ENCODE measurements at regions not wholly inside any gene's neighbourhood (a gene's known extent, or its start where the extent isn't known, plus 50 kb on each side); places are given as distances from the start of the nearest gene placed in this dataset.

- BruUV-seq (replicated peaks) = no TSS peak
- H3K4me2 ChIP-seq (ENCODE audit: insufficient read depth, low read length) = peak overlapping the region; percentile 37
- no peaks in the 10 kb centered on the region for H4K20me1 ChIP-seq (replicated peaks; ENCODE audit: control insufficient read depth, extremely low read depth, insufficient read depth, low read length)
- no peaks in the 10 kb centered on the region for H3K36me3 ChIP-seq (ENCODE audit: control insufficient read depth in 2 of 2, extremely low read depth in 1 of 2, insufficient read depth in 2 of 2, low read length in 2 of 2)
- POLR2A ChIA-PET = interaction anchor here (0.6 to 1.0 kb wide), 2 partner anchors 60 to 240 kb away, joined by 3 to 9 read pairs; no protein-coding TSS in a partner anchor
- intact Hi-C loops (cut with micrococcal nuclease) (no loop called here), dilution Hi-C loops (cut with MboI; ENCODE audit: extremely low pct_ligation_motif_present, low sequenced_read_pairs) (no loop called here)
- H3K4me3 ChIP-seq (replicated peaks in 1 of 3; ENCODE audit: insufficient read depth in 1 of 3, low read depth in 1 of 3, low read length in 3 of 3) = no peak overlapping the region
- no peak overlapping the region for H2AFZ ChIP-seq (ENCODE audit: low read depth, low read length)
- no peaks in the 10 kb centered on the region for H3K27me3 ChIP-seq (ENCODE audit: control insufficient read depth in 2 of 2, insufficient read depth in 2 of 2, low read length in 2 of 2)
- CTCF ChIA-PET = interaction anchor here (1.0 to 4.4 kb wide), 14 partner anchors 11 to 452 kb away, joined by 3 to 26 read pairs (median 6); no protein-coding TSS in a partner anchor
- H3K9ac ChIP-seq (replicated peaks; ENCODE audit: extremely low read depth, insufficient read depth, low read length) = peak overlapping the region; percentile 35
- H3K79me2 ChIP-seq (ENCODE audit: control insufficient read depth, insufficient read depth, low read length) = no peaks in the 10 kb centered on the region
- FAIRE-seq (peak; percentile 100), DNase-seq (ENCODE audit: low read depth, low spot score) (peak; percentile 94)
- H3K4me1 ChIP-seq (ENCODE audit: control insufficient read depth, extremely low read depth, insufficient read depth, low read length) = peaks cover 77% of the 10 kb centered on the region
- TF ChIP-seq JUN (IDR thresholded peaks at IDR 0.05; ENCODE audit: borderline replicate concordance, insufficient read depth, insufficient read length, low read depth) (peak; percentile 93), MAX (IDR thresholded peaks at IDR 0.05; ENCODE audit: insufficient read depth, insufficient read length) (no peak), POLR2AphosphoS5 (IDR thresholded peaks at IDR 0.05; ENCODE audit: insufficient read depth, low read depth, low read length) (peak; percentile 64), POLR2A (IDR thresholded peaks at IDR 0.05; ENCODE audit: low read depth, low read length) (no peak), EZH2 (IDR thresholded peaks at IDR 0.05; ENCODE audit: borderline replicate concordance, low read depth, low read length, severe bottlenecking) (no peak), FOS (IDR thresholded peaks at IDR 0.05; ENCODE audit: borderline replicate concordance, insufficient read depth, low read length) (peak; percentile 99), CTCF (IDR thresholded peaks at IDR 0.05; ENCODE audit: extremely low read depth in 1 of 2, insufficient read depth in 1 of 2, low read depth in 1 of 2, low read length in 2 of 2) (no peak), GATA2 (IDR thresholded peaks at IDR 0.05; ENCODE audit: insufficient read depth, insufficient read length, low read depth, low read length) (peak; percentile 50), MYC (IDR thresholded peaks at IDR 0.05; ENCODE audit: low read depth, low read length) (peak; percentile 11)
- H3K9me3 ChIP-seq (replicated peaks; ENCODE audit: control insufficient read depth, insufficient read depth, low read length) = no peaks in the 10 kb centered on the region
- H3K27ac ChIP-seq (ENCODE audit: insufficient read depth, low read depth, low read length) = peak overlapping the region; percentile 88
- H3K9me1 ChIP-seq (replicated peaks; ENCODE audit: control insufficient read depth, extremely low read depth, insufficient read depth, low read length) = no peaks in the 10 kb centered on the region
Measured at GRCh38 chr20:23143098-23143497, 57.0 kb upstream of the CD93 start.

All from endothelial cell of umbilical vein (primary cell).